ENCODE measurements at regions not wholly inside any gene's neighbourhood (a gene's known extent, or its start where the extent isn't known, plus 50 kb on each side); places are given as distances from the start of the nearest gene placed in this dataset.

DNA sequence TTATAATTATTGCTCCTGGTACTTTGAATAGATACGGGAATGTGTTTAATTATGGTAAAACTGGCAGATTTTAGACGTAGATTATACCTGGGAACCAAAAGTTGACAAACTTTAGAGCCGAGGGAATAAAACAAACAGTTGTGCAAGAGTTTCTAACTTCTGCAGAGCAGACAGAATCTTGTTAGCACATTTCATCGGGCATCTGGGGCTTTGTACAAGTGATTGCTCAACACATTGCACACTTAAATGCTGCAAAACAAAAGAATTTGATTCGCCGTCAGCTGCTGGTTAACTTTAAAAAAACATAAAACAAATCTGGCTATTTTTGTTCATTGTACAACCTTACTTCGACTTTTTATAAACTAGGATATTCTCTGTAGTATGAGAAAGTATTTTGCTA lies 398.1 kb downstream of the MAN2A1 start:
- no peak overlapping the region for H3K27ac ChIP-seq (replicated peaks)

GRCh38 chr5:110088676-110089436 lies 399.1 kb downstream of the MAN2A1 start:
- H3K4me3 ChIP-seq (replicated peaks; ENCODE audit: insufficient read depth, low read length), result no peak overlapping the region
- TF ChIP-seq CTCF (IDR thresholded peaks at IDR 0.05; ENCODE audit: insufficient read depth, low read length), result no peak
- TF ChIP-seq GABPA (IDR thresholded peaks at IDR 0.05; ENCODE audit: low read depth), result no peak
- TF ChIP-seq POLR2AphosphoS5 (IDR thresholded peaks at IDR 0.05; ENCODE audit: low read depth), result no peak
- TF ChIP-seq REST (IDR thresholded peaks at IDR 0.05; ENCODE audit: insufficient replicate concordance, low read depth), result no peak
- no peak for TF ChIP-seq SPI1 (IDR thresholded peaks at IDR 0.05; ENCODE audit: borderline replicate concordance, low read depth)
- no peaks in the 10 kb centered on the region for H3K27me3 ChIP-seq (ENCODE audit: insufficient read depth, poor library complexity, severe bottlenecking)
- DNase-seq (ENCODE audit: low read depth in 1 of 2, low spot score in 1 of 2), result no peak
- no peak overlapping the region for H3K27ac ChIP-seq (replicated peaks)

More for the DNA sequence above, 398.1 kb downstream of the MAN2A1 start:
- Histone ChIP-seq H3K4me3 (replicated peaks; ENCODE audit: insufficient read depth, low read length) (no peak overlapping the region), H3K27me3 (ENCODE audit: insufficient read depth, poor library complexity, severe bottlenecking) (no peaks in the 10 kb centered on the region)
- DNase-seq (ENCODE audit: low read depth in 1 of 2, low spot score in 1 of 2), result no peak
- TF ChIP-seq CTCF (IDR thresholded peaks at IDR 0.05; ENCODE audit: insufficient read depth, low read length) (no peak), POLR2AphosphoS5 (IDR thresholded peaks at IDR 0.05; ENCODE audit: low read depth) (no peak), SPI1 (IDR thresholded peaks at IDR 0.05; ENCODE audit: borderline replicate concordance, low read depth) (no peak), GABPA (IDR thresholded peaks at IDR 0.05; ENCODE audit: low read depth) (no peak), REST (IDR thresholded peaks at IDR 0.05; ENCODE audit: insufficient replicate concordance, low read depth) (no peak)

DNA sequence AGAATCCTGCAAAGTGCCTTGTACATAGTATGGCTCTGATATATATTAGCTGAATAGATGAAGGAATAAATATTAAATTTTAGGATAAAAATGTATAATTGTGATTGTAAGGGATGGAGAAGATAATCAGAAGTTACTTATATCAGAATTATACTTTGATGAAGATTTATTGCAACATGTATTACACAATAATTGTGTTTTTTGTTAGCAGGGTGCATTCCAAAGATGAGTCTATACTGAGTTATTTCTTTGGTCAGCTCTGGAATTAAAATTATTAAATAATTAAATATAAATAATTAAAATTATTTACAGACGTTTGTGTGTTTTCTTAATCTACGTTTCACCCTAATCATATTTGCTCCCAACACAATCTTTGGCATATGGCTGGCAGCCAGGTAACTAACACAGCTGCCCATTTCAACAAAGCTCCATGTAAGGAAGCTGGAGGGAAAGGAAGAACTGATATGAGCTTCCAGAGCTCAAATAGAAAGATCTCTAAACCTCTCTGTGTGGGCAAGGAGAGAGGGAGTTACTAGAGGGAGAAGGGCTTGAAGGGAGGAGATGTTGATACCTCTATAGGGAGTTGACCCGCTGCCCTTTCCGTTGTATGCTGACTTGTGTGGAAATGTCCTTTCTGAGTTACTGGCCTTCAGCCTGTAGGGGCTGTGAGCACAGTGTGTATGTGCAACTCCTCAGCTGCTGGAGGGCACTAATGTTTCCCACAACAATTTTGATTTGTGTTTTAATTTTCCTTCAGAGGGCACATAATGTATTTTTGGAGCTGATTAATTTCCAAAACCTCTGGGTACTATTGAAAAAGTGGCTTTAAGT lies 403.4 kb downstream of the MAN2A1 start:
- TF ChIP-seq SPI1 (IDR thresholded peaks at IDR 0.05; ENCODE audit: borderline replicate concordance, low read depth) (no peak), GABPA (IDR thresholded peaks at IDR 0.05; ENCODE audit: low read depth) (no peak), REST (IDR thresholded peaks at IDR 0.05; ENCODE audit: insufficient replicate concordance, low read depth) (no peak), CTCF (IDR thresholded peaks at IDR 0.05; ENCODE audit: insufficient read depth, low read length) (no peak), POLR2AphosphoS5 (IDR thresholded peaks at IDR 0.05; ENCODE audit: low read depth) (no peak)
- no peak for DNase-seq (ENCODE audit: low read depth in 1 of 2, low spot score in 1 of 2)
- H3K27ac ChIP-seq (replicated peaks), result no peak overlapping the region
- no peaks in the 10 kb centered on the region for H3K27me3 ChIP-seq (ENCODE audit: insufficient read depth, poor library complexity, severe bottlenecking)
- no peak overlapping the region for H3K4me3 ChIP-seq (replicated peaks; ENCODE audit: insufficient read depth, low read length)
